H9 (cell line): ENCODE measurements at regions not wholly inside any gene's neighbourhood (a gene's known extent, or its start where the extent isn't known, plus 50 kb on each side); places are given as distances from the start of the nearest gene placed in this dataset.
A peak's percentile ranks its signal among the peaks of the same experiment; 100 is the strongest.

Experiments
- DNase-seq: peaks from one replicate; pipeline ENCODE4 v3.0.0-alpha.2; 2017
- H2AFZ ChIP-seq: one replicate; pipeline ENCODE4 v1.6.1; 2013; ENCODE audit warnings: mild to moderate bottlenecking, low read length, control low read depth, moderate library complexity
- H2AK5ac ChIP-seq: 2 replicates; pipeline ENCODE4 v1.6.1; 2013; ENCODE audit warnings: low read length, control low read depth, mixed read lengths; ENCODE audit not compliant: insufficient read length
- H2BK120ac ChIP-seq: one replicate; pipeline ENCODE4 v1.6.1; 2013; ENCODE audit warnings: low read depth, mild to moderate bottlenecking, low read length, control low read depth, inconsistent platforms; ENCODE audit not compliant: poor library complexity, severe bottlenecking
- H2BK12ac ChIP-seq: 2 replicates; pipeline ENCODE4 v1.6.1; 2013; ENCODE audit warnings: low read length, control low read depth, mixed read lengths, low read depth; ENCODE audit not compliant: insufficient read length
- H2BK15ac ChIP-seq: 2 replicates; pipeline ENCODE4 v1.6.1; 2013; ENCODE audit warnings: low read depth, low read length, control low read depth
- H2BK20ac ChIP-seq: one replicate; pipeline ENCODE4 v1.6.1; 2013; ENCODE audit warnings: low read depth, mild to moderate bottlenecking, low read length, control low read depth, inconsistent platforms; ENCODE audit not compliant: poor library complexity, severe bottlenecking
- H2BK5ac ChIP-seq: 2 replicates; pipeline ENCODE4 v1.6.1; 2013; ENCODE audit warnings: low read length, control low read depth, mixed read lengths; ENCODE audit not compliant: insufficient read length
- H3K14ac ChIP-seq: 2 replicates; pipeline ENCODE4 v1.6.1; 2013; ENCODE audit warnings: low read length, control low read depth; ENCODE audit not compliant: insufficient read depth
- H3K18ac ChIP-seq: 2 replicates; pipeline ENCODE4 v1.6.1; 2013; ENCODE audit warnings: low read depth, mild to moderate bottlenecking, mixed read lengths, low read length, control low read depth; ENCODE audit not compliant: insufficient read length
- H3K23ac ChIP-seq: 2 replicates; pipeline ENCODE4 v1.6.1; 2013; ENCODE audit warnings: low read length, control low read depth, mixed read lengths, low read depth; ENCODE audit not compliant: insufficient read length
- H3K23me2 ChIP-seq: 2 replicates; pipeline ENCODE4 v1.6.1; 2013; ENCODE audit warnings: low read depth, mild to moderate bottlenecking, mixed read lengths, low read length, control low read depth; ENCODE audit not compliant: insufficient read length, poor library complexity, severe bottlenecking
- H3K27ac ChIP-seq: 2 replicates; pipeline ENCODE4 v1.5.1; 2013; ENCODE audit warnings: low read length, control low read depth, mixed read lengths, low read depth; ENCODE audit not compliant: insufficient read length
- H3K27me3 ChIP-seq: 2 replicates; pipeline ENCODE4 v1.6.1; 2013; ENCODE audit warnings: low read length, control low read depth, inconsistent platforms; ENCODE audit not compliant: insufficient read depth
- H3K4ac ChIP-seq: 2 replicates; pipeline ENCODE4 v1.6.1; 2013; ENCODE audit warnings: low read depth, mild to moderate bottlenecking, control low read depth, inconsistent platforms, low read length, moderate library complexity
- H3K4me1 ChIP-seq: 2 replicates; pipeline ENCODE4 v1.6.1; 2013; ENCODE audit warnings: low read length, control low read depth, inconsistent platforms; ENCODE audit not compliant: insufficient read depth
- H3K4me2 ChIP-seq: 2 replicates; pipeline ENCODE4 v1.6.1; 2013; ENCODE audit warnings: low read length, control low read depth, mixed read lengths; ENCODE audit not compliant: insufficient read length, insufficient read depth
- H3K56ac ChIP-seq: 2 replicates; pipeline ENCODE4 v1.6.1; 2013; ENCODE audit warnings: low read depth, mild to moderate bottlenecking, mixed read lengths, low read length, control low read depth; ENCODE audit not compliant: insufficient read length
- H3K79me1 ChIP-seq: 2 replicates; pipeline ENCODE4 v1.6.1; 2013; ENCODE audit warnings: low read depth, mild to moderate bottlenecking, moderate library complexity, low read length, control low read depth, inconsistent platforms; ENCODE audit not compliant: insufficient read depth, poor library complexity, severe bottlenecking
- H3K79me2 ChIP-seq: 2 replicates; pipeline ENCODE4 v1.6.1; 2013; ENCODE audit warnings: low read length, control low read depth, inconsistent platforms; ENCODE audit not compliant: insufficient read depth
- H3K9ac ChIP-seq: 2 replicates; pipeline ENCODE4 v1.6.1; 2013; ENCODE audit warnings: low read length, control low read depth, mixed read lengths; ENCODE audit not compliant: insufficient read length; ENCODE audit errors: extremely low read depth
- H3K9me3 ChIP-seq: one replicate; pipeline ENCODE4 v1.6.1; 2013; ENCODE audit warnings: low read depth, low read length, inconsistent platforms; ENCODE audit not compliant: control insufficient read depth
- H3T11ph ChIP-seq: one replicate; pipeline ENCODE4 v1.6.1; 2013; ENCODE audit warnings: mild to moderate bottlenecking, low read length, control low read depth, inconsistent platforms
- H4K20me1 ChIP-seq: one replicate; pipeline ENCODE4 v1.6.1; 2013; ENCODE audit not compliant: control insufficient read depth, insufficient read length, insufficient read depth
- H4K5ac ChIP-seq: 2 replicates; pipeline ENCODE4 v1.6.1; 2013; ENCODE audit warnings: low read depth, mild to moderate bottlenecking, mixed read lengths, low read length, control low read depth; ENCODE audit not compliant: insufficient read length
- H4K8ac ChIP-seq: replicated peaks from 2 replicates; pipeline ENCODE4 v1.6.1; 2013; ENCODE audit warnings: low read length, control low read depth, mixed read lengths, low read depth; ENCODE audit not compliant: insufficient read length
- H4K91ac ChIP-seq: 2 replicates; pipeline ENCODE4 v1.6.1; 2013; ENCODE audit warnings: low read depth, mild to moderate bottlenecking, moderate library complexity, mixed read lengths, low read length, control low read depth; ENCODE audit not compliant: insufficient read length
- H3K27ac Mint-ChIP-seq, 3 experiments: 2 replicates in 2 of 3; 3 replicates in 1 of 3; pipeline ENCODE4 v1.8.0; 2020 to 2021; ENCODE audit warnings: mixed read lengths in 3 of 3, mild to moderate bottlenecking in 1 of 3, moderate library complexity in 1 of 3
- H3K27me3 Mint-ChIP-seq: 2 replicates; pipeline ENCODE4 v1.8.0; 2021; ENCODE audit warnings: low read depth, mild to moderate bottlenecking, moderate library complexity, mixed read lengths
- H3K36me3 Mint-ChIP-seq, 3 experiments: 2 replicates in 2 of 3; 3 replicates in 1 of 3; pipeline ENCODE4 v1.8.0; 2020 to 2021; ENCODE audit warnings: low read depth in 3 of 3, mixed read lengths in 3 of 3; ENCODE audit not compliant: insufficient read depth in 1 of 3
- H3K4me1 Mint-ChIP-seq, 2 experiments: 2 replicates each; pipeline ENCODE4 v1.8.0; 2020; ENCODE audit warnings: mixed read lengths in 2 of 2
- H3K4me3 Mint-ChIP-seq, 2 experiments: 2 replicates in 1 of 2; 3 replicates in 1 of 2; pipeline ENCODE4 v1.8.0; 2020 to 2021; ENCODE audit warnings: mild to moderate bottlenecking in 2 of 2, mixed read lengths in 2 of 2, moderate library complexity in 1 of 2
- H3K9me3 Mint-ChIP-seq, 2 experiments: 2 replicates in 1 of 2; 3 replicates in 1 of 2; pipeline ENCODE4 v1.8.0; 2020; ENCODE audit warnings: mild to moderate bottlenecking in 2 of 2, mixed read lengths in 2 of 2, moderate library complexity in 1 of 2
- CTCF ChIP-seq: fragments of 200-600 bp; sonication (generic); conservative IDR thresholded peaks from 3 replicates; pipeline ENCODE4 v1.8.0; 2021; ENCODE audit warnings: antibody characterized with exemption, mild to moderate bottlenecking
- WGBS: extraction: QIAGEN DNeasy Blood & Tissue Kit; methylation state at CpG from one replicate; pipeline ENCODE4 v1.1.7; 2013; ENCODE audit warnings: missing lambda C conversion rate, low lambda C conversion rate, mixed read lengths; ENCODE audit not compliant: insufficient read length; ENCODE audit errors: extremely low coverage; 5-methylcytosine and 5-hydroxymethylcytosine counted together

- DNase-seq = peak; percentile 64
- H4K91ac ChIP-seq = no peak overlapping the region
- no peak overlapping the region for H4K8ac ChIP-seq
- H4K5ac ChIP-seq = no peak overlapping the region
- no peak overlapping the region for H2BK15ac ChIP-seq
- no peaks in the 10 kb centered on the region for H4K20me1 ChIP-seq
- H2AK5ac ChIP-seq = no peak overlapping the region
- no peak overlapping the region for H3K4me2 ChIP-seq
- H3K56ac ChIP-seq = no peak overlapping the region
- no peaks in the 10 kb centered on the region for H3K79me2 ChIP-seq
- no peak overlapping the region for H3K14ac ChIP-seq
- H3K9me3 ChIP-seq = no peaks in the 10 kb centered on the region
- Mint-ChIP-seq H3K9me3 (no peaks in the 10 kb centered on the region), H3K36me3 (no peaks in the 10 kb centered on the region), H3K27me3 (no peaks in the 10 kb centered on the region), H3K27ac (no peak overlapping the region), H3K4me1 (peaks cover 12 to 13% of the 10 kb centered on the region in 2 experiments), H3K4me3 (no peak overlapping the region)
- no peak overlapping the region for H2BK12ac ChIP-seq
- no peak overlapping the region for H2BK20ac ChIP-seq
- no peak overlapping the region for H3K4ac ChIP-seq
- H3K4me1 ChIP-seq = peaks cover 9% of the 10 kb centered on the region; the same call in 1 of the 2 replicates
- H2BK120ac ChIP-seq = no peak overlapping the region
- H3K18ac ChIP-seq = no peak overlapping the region
- no CpG with 5 or more reads among the region's 3 CpGs for WGBS
- no peak overlapping the region for H3K27ac ChIP-seq
- H2BK5ac ChIP-seq = no peak overlapping the region
- no peak overlapping the region for H3T11ph ChIP-seq
- H3K79me1 ChIP-seq = no peaks in the 10 kb centered on the region
- no peak overlapping the region for H3K23ac ChIP-seq
- H2AFZ ChIP-seq = no peak overlapping the region
- no peak overlapping the region for H3K9ac ChIP-seq
- no peaks in the 10 kb centered on the region for H3K27me3 ChIP-seq
- TF ChIP-seq CTCF = no peak
- no peaks in the 10 kb centered on the region for H3K23me2 ChIP-seq
These were observed 593.3 kb upstream of the FANCL start for GRCh38 chr2:58834404-58834803.
